ENCODE measurements at regions not wholly inside any gene's neighbourhood (a gene's known extent, or its start where the extent isn't known, plus 50 kb on each side); places are given as distances from the start of the nearest gene placed in this dataset.
A peak's percentile ranks its signal among the peaks of the same experiment; 100 is the strongest.

DNA sequence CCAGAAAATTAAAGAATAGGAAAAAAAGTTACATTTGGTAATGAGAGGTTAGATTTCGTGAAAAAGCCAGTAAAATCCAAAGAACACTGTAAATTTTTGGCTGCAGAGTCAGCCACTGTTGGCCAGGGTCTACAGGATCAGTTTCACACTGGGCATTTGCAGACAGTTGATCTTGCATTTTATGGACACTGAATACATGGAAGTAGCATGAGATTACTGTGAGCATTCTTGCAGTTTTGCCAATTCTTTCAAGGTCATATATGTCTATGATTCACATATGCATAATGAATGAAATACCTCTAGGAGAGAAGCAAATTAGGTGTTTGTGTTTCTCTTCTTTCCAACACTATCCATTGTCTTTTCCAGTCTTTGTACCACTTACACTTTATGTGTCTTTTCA lies 200.8 kb upstream of the DPYD start:
- no peak for DNase-seq
- Histone ChIP-seq H3K9me2 (no peaks in the 10 kb centered on the region), H3K9ac (no peak overlapping the region), H3K4me2 (no peak overlapping the region), H3K27ac (ENCODE audit: low read depth in 2 of 2, low read length in 1 of 2) (no peak overlapping the region), H3K4me3 (ENCODE audit: low read depth in 2 of 2, low read length in 1 of 2) (no peak overlapping the region), H3K27me3 (ENCODE audit: insufficient read depth) (no peaks in the 10 kb centered on the region), H3K9me3 (no peaks in the 10 kb centered on the region), H3K79me2 (ENCODE audit: insufficient read depth) (no peaks in the 10 kb centered on the region), H3F3A (replicated peaks; ENCODE audit: insufficient read depth) (no peaks in the 10 kb centered on the region), H2AFZ (ENCODE audit: low read depth) (no peak overlapping the region), H3K4me1 (ENCODE audit: control insufficient read depth in 1 of 2, insufficient read depth in 2 of 2, low read depth in 1 of 2, low read length in 1 of 2) (peaks cover 0 to 6% of the 10 kb centered on the region in 2 experiments; a peak in 2 of 4 replicates), H3K36me3 (replicated peaks in 1 of 2; ENCODE audit: control insufficient read depth in 1 of 2, insufficient read depth in 2 of 2, low read length in 1 of 2) (no peaks in the 10 kb centered on the region), H4K20me1 (ENCODE audit: insufficient read depth) (no peaks in the 10 kb centered on the region)
- CTCF ChIA-PET, result no interaction called here
- TF ChIP-seq EZH2phosphoT487 (IDR thresholded peaks at IDR 0.05; ENCODE audit: borderline replicate concordance, low read depth) (no peak), SIN3A (IDR thresholded peaks at IDR 0.05; ENCODE audit: borderline replicate concordance, low read depth, low read length) (no peak), NFIC (IDR thresholded peaks at IDR 0.05; ENCODE audit: borderline replicate concordance) (no peak), RAD21 (IDR thresholded peaks at IDR 0.05; ENCODE audit: low read length) (no peak), YY1 (IDR thresholded peaks at IDR 0.05; ENCODE audit: low read depth) (no peak), FOXM1 (IDR thresholded peaks at IDR 0.05; ENCODE audit: low read depth) (no peak), RFX5 (IDR thresholded peaks at IDR 0.05; ENCODE audit: low read length) (no peak), RCOR1 (IDR thresholded peaks at IDR 0.05; ENCODE audit: low read length) (no peak)
- TF ChIP-seq, protein P1, sequence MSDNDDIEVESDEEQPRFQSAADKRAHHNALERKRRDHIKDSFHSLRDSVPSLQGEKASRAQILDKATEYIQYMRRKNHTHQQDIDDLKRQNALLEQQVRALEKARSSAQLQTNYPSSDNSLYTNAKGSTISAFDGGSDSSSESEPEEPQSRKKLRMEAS (IDR thresholded peaks at IDR 0.05; ENCODE audit: low read depth), result no peak
- TF ChIP-seq, protein P2, sequence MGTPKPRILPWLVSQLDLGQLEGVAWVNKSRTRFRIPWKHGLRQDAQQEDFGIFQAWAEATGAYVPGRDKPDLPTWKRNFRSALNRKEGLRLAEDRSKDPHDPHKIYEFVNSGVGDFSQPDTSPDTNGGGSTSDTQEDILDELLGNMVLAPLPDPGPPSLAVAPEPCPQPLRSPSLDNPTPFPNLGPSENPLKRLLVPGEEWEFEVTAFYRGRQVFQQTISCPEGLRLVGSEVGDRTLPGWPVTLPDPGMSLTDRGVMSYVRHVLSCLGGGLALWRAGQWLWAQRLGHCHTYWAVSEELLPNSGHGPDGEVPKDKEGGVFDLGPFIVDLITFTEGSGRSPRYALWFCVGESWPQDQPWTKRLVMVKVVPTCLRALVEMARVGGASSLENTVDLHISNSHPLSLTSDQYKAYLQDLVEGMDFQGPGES (IDR thresholded peaks at IDR 0.05; ENCODE audit: low read depth, low read length), result no peak
- TF ChIP-seq, protein P3, sequence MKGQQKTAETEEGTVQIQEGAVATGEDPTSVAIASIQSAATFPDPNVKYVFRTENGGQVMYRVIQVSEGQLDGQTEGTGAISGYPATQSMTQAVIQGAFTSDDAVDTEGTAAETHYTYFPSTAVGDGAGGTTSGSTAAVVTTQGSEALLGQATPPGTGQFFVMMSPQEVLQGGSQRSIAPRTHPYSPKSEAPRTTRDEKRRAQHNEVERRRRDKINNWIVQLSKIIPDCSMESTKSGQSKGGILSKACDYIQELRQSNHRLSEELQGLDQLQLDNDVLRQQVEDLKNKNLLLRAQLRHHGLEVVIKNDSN (IDR thresholded peaks at IDR 0.05; ENCODE audit: borderline replicate concordance, low read depth), result no peak
- TF ChIP-seq, protein P4, sequence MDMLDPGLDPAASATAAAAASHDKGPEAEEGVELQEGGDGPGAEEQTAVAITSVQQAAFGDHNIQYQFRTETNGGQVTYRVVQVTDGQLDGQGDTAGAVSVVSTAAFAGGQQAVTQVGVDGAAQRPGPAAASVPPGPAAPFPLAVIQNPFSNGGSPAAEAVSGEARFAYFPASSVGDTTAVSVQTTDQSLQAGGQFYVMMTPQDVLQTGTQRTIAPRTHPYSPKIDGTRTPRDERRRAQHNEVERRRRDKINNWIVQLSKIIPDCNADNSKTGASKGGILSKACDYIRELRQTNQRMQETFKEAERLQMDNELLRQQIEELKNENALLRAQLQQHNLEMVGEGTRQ (IDR thresholded peaks at IDR 0.05; ENCODE audit: borderline replicate concordance, low read depth, low read length), result no peak
- 0% methylated on average over 1 of the region's 1 CpG for WGBS (ENCODE audit: low lambda C conversion rate)
- POLR2A ChIA-PET, result no interaction called here

DNA sequence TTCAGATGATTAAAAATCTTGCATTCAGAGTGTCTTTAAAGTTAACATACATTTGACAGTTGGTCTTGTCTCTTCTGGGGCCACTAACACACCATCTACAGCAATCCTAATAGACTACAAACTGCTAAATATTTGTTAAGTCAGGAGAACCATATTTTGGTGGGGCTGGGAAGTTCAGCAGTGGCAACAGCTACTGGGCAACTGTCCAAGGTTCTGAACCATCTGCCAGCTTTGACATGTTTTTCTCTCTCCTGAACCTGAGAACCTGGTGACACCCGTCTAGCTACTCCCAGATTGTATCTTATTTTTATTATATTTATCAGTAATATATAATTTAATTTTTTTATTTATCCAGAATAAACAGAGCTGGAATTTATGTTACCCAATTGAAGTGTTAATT lies 199.0 kb upstream of the DPYD start:
- no peaks in the 10 kb centered on the region for H3K79me2 ChIP-seq (ENCODE audit: insufficient read depth)
- CTCF ChIA-PET, result interaction anchor here (1.0 to 1.7 kb wide), 2 partner anchors 16 to 349 kb away, joined by 4 read pairs; no protein-coding TSS in a partner anchor

More for the DNA sequence above, 199.0 kb upstream of the DPYD start:
- no peak overlapping the region for H3K4me3 ChIP-seq (ENCODE audit: low read depth in 2 of 2, low read length in 1 of 2)
- H3K27ac ChIP-seq (ENCODE audit: low read depth in 2 of 2, low read length in 1 of 2), result no peak overlapping the region; a peak in 2 of 4 replicates
- no peak overlapping the region for H3K4me2 ChIP-seq
- no peak overlapping the region for H3K9ac ChIP-seq
- POLR2A ChIA-PET, result no interaction called here
- H3K36me3 ChIP-seq (replicated peaks in 1 of 2; ENCODE audit: control insufficient read depth in 1 of 2, insufficient read depth in 2 of 2, low read length in 1 of 2), result no peaks in the 10 kb centered on the region
- DNase-seq, result no peak
- H4K20me1 ChIP-seq (ENCODE audit: insufficient read depth), result no peaks in the 10 kb centered on the region
- H3F3A ChIP-seq (replicated peaks; ENCODE audit: insufficient read depth), result no peaks in the 10 kb centered on the region
- no peak overlapping the region for H2AFZ ChIP-seq (ENCODE audit: low read depth)
- no peaks in the 10 kb centered on the region for H3K9me3 ChIP-seq
- peaks cover 0 to 3% of the 10 kb centered on the region in 2 experiments; a peak in 2 of 4 replicates for H3K4me1 ChIP-seq (ENCODE audit: control insufficient read depth in 1 of 2, insufficient read depth in 2 of 2, low read depth in 1 of 2, low read length in 1 of 2)
- no peaks in the 10 kb centered on the region for H3K27me3 ChIP-seq (ENCODE audit: insufficient read depth)
- TF ChIP-seq SIN3A (IDR thresholded peaks at IDR 0.05; ENCODE audit: borderline replicate concordance, low read depth, low read length), result no peak
- TF ChIP-seq, protein P1 (IDR thresholded peaks at IDR 0.05; ENCODE audit: low read depth), result no peak
- TF ChIP-seq, protein P5, sequence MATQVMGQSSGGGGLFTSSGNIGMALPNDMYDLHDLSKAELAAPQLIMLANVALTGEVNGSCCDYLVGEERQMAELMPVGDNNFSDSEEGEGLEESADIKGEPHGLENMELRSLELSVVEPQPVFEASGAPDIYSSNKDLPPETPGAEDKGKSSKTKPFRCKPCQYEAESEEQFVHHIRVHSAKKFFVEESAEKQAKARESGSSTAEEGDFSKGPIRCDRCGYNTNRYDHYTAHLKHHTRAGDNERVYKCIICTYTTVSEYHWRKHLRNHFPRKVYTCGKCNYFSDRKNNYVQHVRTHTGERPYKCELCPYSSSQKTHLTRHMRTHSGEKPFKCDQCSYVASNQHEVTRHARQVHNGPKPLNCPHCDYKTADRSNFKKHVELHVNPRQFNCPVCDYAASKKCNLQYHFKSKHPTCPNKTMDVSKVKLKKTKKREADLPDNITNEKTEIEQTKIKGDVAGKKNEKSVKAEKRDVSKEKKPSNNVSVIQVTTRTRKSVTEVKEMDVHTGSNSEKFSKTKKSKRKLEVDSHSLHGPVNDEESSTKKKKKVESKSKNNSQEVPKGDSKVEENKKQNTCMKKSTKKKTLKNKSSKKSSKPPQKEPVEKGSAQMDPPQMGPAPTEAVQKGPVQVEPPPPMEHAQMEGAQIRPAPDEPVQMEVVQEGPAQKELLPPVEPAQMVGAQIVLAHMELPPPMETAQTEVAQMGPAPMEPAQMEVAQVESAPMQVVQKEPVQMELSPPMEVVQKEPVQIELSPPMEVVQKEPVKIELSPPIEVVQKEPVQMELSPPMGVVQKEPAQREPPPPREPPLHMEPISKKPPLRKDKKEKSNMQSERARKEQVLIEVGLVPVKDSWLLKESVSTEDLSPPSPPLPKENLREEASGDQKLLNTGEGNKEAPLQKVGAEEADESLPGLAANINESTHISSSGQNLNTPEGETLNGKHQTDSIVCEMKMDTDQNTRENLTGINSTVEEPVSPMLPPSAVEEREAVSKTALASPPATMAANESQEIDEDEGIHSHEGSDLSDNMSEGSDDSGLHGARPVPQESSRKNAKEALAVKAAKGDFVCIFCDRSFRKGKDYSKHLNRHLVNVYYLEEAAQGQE (IDR thresholded peaks at IDR 0.05; ENCODE audit: low read depth, low read length), result peak; percentile 97
- TF ChIP-seq, protein P6, sequence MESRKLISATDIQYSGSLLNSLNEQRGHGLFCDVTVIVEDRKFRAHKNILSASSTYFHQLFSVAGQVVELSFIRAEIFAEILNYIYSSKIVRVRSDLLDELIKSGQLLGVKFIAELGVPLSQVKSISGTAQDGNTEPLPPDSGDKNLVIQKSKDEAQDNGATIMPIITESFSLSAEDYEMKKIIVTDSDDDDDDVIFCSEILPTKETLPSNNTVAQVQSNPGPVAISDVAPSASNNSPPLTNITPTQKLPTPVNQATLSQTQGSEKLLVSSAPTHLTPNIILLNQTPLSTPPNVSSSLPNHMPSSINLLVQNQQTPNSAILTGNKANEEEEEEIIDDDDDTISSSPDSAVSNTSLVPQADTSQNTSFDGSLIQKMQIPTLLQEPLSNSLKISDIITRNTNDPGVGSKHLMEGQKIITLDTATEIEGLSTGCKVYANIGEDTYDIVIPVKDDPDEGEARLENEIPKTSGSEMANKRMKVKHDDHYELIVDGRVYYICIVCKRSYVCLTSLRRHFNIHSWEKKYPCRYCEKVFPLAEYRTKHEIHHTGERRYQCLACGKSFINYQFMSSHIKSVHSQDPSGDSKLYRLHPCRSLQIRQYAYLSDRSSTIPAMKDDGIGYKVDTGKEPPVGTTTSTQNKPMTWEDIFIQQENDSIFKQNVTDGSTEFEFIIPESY (IDR thresholded peaks at IDR 0.05; ENCODE audit: borderline replicate concordance, low read depth), result no peak
- TF ChIP-seq JUND (IDR thresholded peaks at IDR 0.05), result no peak
- TF ChIP-seq EP300 (IDR thresholded peaks at IDR 0.05; ENCODE audit: borderline replicate concordance in 1 of 2, low read depth in 1 of 2, low read length in 1 of 2), result no peak
- 30% methylated on average over 1 of the region's 1 CpG for WGBS (ENCODE audit: low lambda C conversion rate)
- H3K9me2 ChIP-seq, result no peaks in the 10 kb centered on the region
